Astrocyte of the cerebellum (primary cell): ENCODE measurements at regions not wholly inside any gene's neighbourhood (a gene's known extent, or its start where the extent isn't known, plus 50 kb on each side); places are given as distances from the start of the nearest gene placed in this dataset.
A peak's percentile ranks its signal among the peaks of the same experiment; 100 is the strongest.

Experiments used
- DNase-seq: peaks from one replicate; pipeline ENCODE4 v3.0.0-alpha.2; 2011; ENCODE audit warnings: low read depth
- H3K4me3 ChIP-seq: 2 replicates; pipeline ENCODE4 v1.5.1; 2011; ENCODE audit warnings: mild to moderate bottlenecking, low read depth, low read length, moderate library complexity
- CTCF ChIP-seq: IDR thresholded peaks from 2 replicates; pipeline ENCODE4 v1.5.1; 2012; ENCODE audit warnings: low read length, low read depth, moderate library complexity, mild to moderate bottlenecking; ENCODE audit errors: missing control alignments
- in situ Hi-C: cut with HindIII; loops from 2 replicates; pipeline ENCODE4 v1.10.0; 2017; ENCODE audit warnings: low sequenced_read_pairs

DNA sequence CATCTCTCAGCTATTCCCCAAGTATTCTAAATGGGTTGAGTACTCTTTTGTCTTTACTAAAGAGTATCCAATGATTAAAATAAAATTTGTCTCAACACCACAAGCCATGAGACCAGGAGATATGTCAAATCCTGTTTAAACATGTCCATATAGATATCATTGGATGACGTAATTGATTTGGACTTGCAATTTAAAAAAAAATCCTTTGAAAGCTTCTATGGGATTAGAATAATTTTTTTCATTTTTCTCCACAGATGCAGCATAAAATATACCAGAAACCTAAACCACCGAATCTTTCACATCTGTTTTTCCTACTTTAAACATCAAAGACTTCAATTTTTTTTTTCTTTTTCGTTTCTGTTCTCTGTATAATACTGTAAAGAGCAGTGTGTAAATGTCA lies 1022.3 kb downstream of the EPHA3 start:
- no peak for DNase-seq
- H3K4me3 ChIP-seq: no peak overlapping the region
- in situ Hi-C loops: no loop called here
- no peak for TF ChIP-seq CTCF

DNA sequence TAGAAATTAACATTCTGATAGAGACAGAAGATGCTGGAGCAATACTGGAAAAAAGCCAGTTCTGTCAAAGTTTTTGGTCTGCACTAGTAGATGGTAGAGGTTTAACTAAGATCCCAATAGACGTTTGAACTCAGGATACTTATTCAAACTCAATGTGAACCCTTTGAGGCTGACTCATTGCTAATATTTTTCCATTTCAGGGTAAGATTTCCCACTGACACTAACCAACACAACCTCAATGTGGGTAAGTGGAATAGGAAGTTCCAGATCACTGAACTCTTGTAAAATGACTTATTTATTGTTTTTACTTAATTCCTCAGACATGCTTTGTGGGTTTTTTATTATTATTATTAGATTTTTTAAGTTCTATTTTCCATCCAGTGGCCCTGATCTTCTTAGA lies 1024.8 kb downstream of the EPHA3 start:
- no peak overlapping the region for H3K4me3 ChIP-seq
- peak; percentile 0 for DNase-seq
- in situ Hi-C loops: no loop called here
- TF ChIP-seq CTCF: no peak

- in situ Hi-C loops: no loop called here
- DNase-seq: no peak
- no peak overlapping the region for H3K4me3 ChIP-seq
- TF ChIP-seq CTCF: no peak
These were observed 1026.7 kb downstream of the EPHA3 start for GRCh38 chr3:90134090-90134489.

DNA sequence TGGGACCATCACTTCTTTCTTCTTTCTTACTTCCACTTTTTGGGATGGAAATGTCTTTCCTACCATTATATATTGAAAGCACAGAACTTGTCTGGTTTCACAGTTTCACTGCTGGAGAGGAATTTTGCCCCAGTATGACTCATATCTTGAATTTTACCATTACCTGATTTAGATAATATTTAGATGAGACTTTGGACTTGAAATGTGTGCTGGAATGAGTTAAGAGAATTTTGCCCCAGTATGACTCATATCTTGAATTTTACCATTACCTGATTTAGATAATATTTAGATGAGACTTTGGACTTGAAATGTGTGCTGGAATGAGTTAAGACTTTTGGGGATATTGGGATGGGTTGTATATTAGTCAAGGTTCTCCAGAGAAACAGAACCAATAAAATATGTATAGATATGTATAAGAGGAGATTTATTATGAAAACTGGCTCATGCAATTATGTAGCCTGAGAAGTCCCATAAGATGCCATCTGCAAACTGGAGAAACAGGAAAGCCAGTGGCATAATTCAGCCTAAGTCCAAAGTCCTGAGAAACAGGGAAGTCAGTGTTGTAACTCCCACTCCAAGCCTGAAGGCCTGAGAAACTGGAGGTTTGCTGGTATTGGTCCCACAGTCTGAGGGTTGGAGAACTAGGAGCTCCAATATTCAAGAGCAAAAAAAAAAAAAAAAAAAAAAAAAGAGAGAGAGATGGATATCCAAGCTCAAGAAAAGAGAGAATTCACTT lies 1029.2 kb downstream of the EPHA3 start:
- TF ChIP-seq CTCF: no peak
- in situ Hi-C loops: no loop called here
- no peak for DNase-seq
- H3K4me3 ChIP-seq: no peak overlapping the region

GRCh38 chr3:90145094-90145860 lies 1037.9 kb downstream of the EPHA3 start:
- TF ChIP-seq CTCF: no peak
- in situ Hi-C loops: no loop called here
- no peak for DNase-seq
- no peak overlapping the region for H3K4me3 ChIP-seq

DNA sequence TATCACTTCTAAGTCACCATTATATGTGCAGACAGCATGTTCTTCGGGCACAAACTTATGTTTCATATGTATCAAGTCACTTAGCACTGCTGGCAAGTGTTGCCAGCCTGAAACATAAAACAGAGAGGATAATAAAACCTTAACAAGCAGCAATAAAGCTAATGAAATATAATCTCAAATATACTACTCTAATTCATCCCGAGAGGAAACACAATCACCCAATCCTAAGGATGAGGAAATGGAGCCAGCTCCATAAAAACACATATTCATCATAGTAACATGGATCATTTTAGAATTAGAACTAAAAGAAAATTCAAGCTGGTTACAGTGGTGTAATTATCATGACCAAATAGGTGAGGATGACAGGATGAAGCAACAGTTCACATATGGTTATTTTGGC lies 1072.7 kb downstream of the EPHA3 start:
- TF ChIP-seq CTCF: no peak
- in situ Hi-C loops: no loop called here
- DNase-seq: no peak
- no peak overlapping the region for H3K4me3 ChIP-seq
